Neural progenitor cell (in vitro differentiated cells): ENCODE measurements at regions not wholly inside any gene's neighbourhood (a gene's known extent, or its start where the extent isn't known, plus 50 kb on each side); places are given as distances from the start of the nearest gene placed in this dataset.

ENCODE experiments used
- DNase-seq: peaks from one replicate; pipeline ENCODE4 v3.0.0-alpha.2; 2016; ENCODE audit warnings: low spot score
- H2AFZ ChIP-seq: fragments of 200-600 bp; sonication (generic); replicated peaks from 2 replicates; pipeline ENCODE4 v1.6.1; 2016; ENCODE audit warnings: antibody characterized with exemption
- H3F3A ChIP-seq: fragments of 200-600 bp; sonication (generic); 2 replicates; pipeline ENCODE4 v1.6.1; 2016; ENCODE audit warnings: antibody characterized with exemption, low read depth
- H3K27ac ChIP-seq: fragments of 200-600 bp; sonication (generic); 2 replicates; pipeline ENCODE4 v1.5.1; 2016; ENCODE audit warnings: mild to moderate bottlenecking
- H3K27me3 ChIP-seq: fragments of 200-600 bp; sonication (generic); 2 replicates; pipeline ENCODE4 v1.6.1; 2016; ENCODE audit warnings: mild to moderate bottlenecking, moderate library complexity
- H3K36me3 ChIP-seq: fragments of 200-600 bp; sonication (generic); 2 replicates; pipeline ENCODE4 v1.5.1; 2016
- H3K4me1 ChIP-seq: fragments of 200-600 bp; sonication (generic); 2 replicates; pipeline ENCODE4 v1.6.1; 2016; ENCODE audit warnings: mixed run types
- H3K4me2 ChIP-seq: fragments of 200-600 bp; sonication (generic); 2 replicates; pipeline ENCODE4 v1.6.1; 2016
- H3K4me3 ChIP-seq: fragments of 200-600 bp; sonication (generic); 2 replicates; pipeline ENCODE4 v1.5.1; 2016
- H3K79me2 ChIP-seq: fragments of 200-600 bp; sonication (generic); 2 replicates; pipeline ENCODE4 v1.6.1; 2016; ENCODE audit warnings: low read depth
- H3K9ac ChIP-seq: fragments of 200-600 bp; sonication (generic); 2 replicates; pipeline ENCODE4 v1.6.1; 2016
- H3K9me3 ChIP-seq: fragments of 200-600 bp; sonication (generic); 2 replicates; pipeline ENCODE4 v1.5.1; 2016; ENCODE audit warnings: low read depth
- H4K20me1 ChIP-seq: fragments of 200-600 bp; sonication (generic); 2 replicates; pipeline ENCODE4 v1.6.1; 2016; ENCODE audit warnings: low read depth
- H3K27ac Mint-ChIP-seq: 3 replicates; pipeline ENCODE4 v1.8.0; 2021; ENCODE audit warnings: mixed read lengths
- H3K27me3 Mint-ChIP-seq: 2 replicates; pipeline ENCODE4 v1.8.0; 2022; ENCODE audit warnings: low read depth, mild to moderate bottlenecking, inconsistent platforms, moderate library complexity, mixed read lengths; ENCODE audit not compliant: insufficient read depth
- H3K36me3 Mint-ChIP-seq: 3 replicates; pipeline ENCODE4 v1.8.0; 2021; ENCODE audit warnings: mixed read lengths
- H3K4me1 Mint-ChIP-seq: 3 replicates; pipeline ENCODE4 v1.8.0; 2021; ENCODE audit warnings: mixed read lengths
- H3K4me3 Mint-ChIP-seq: 3 replicates; pipeline ENCODE4 v1.8.0; 2021; ENCODE audit warnings: mild to moderate bottlenecking, moderate library complexity, mixed read lengths
- H3K9me3 Mint-ChIP-seq: 3 replicates; pipeline ENCODE4 v1.8.0; 2020; ENCODE audit warnings: mixed read lengths
- CTCF ChIP-seq: fragments of 200-600 bp; sonication (generic); IDR thresholded peaks from 2 replicates; pipeline ENCODE4 v1.5.1; 2017; ENCODE audit warnings: antibody characterized with exemption, mild to moderate bottlenecking
- EZH2 ChIP-seq: fragments of 200-600 bp; sonication (generic); IDR thresholded peaks from 2 replicates; pipeline ENCODE4 v1.6.1; 2017; ENCODE audit warnings: antibody characterized with exemption, mild to moderate bottlenecking, moderate library complexity
- EZH2phosphoT487 ChIP-seq: fragments of 200-600 bp; sonication (generic); IDR thresholded peaks from 2 replicates; pipeline ENCODE4 v1.6.1; 2017; ENCODE audit warnings: antibody characterized with exemption

DNA sequence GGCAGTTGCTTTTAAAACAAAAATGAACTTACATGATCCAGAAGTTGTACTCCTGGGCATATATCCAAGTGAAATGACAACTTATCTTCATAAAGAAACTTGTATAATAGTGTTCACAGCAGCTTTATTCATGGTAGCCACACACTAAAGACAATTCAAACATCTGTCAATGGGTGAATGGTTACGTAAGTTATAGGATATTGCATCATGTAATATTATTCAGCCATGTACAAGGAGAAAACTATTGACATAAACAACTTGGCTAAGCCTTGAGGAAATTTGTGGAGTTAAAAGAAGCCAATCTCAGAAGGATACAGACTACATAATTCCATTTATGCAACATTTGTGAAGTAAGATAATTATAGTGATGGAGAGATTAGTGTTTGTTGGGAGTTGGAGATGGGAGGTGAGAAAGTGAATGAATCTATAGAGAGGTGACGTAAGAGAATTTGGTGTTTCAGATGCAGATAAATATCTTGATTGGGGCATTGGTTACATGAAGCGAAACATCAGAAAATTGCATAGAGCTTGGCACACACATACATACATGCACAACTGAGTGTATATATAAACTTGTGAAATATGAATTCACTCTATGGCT, 49.9 kb upstream of the GRIK1 start:
- TF ChIP-seq CTCF: no peak
- TF ChIP-seq EZH2: no peak
- TF ChIP-seq EZH2phosphoT487: no peak
- Histone ChIP-seq H3K4me2 (no peak overlapping the region), H2AFZ (no peak overlapping the region), H3K9me3 (no peaks in the 10 kb centered on the region), H3K4me3 (no peak overlapping the region), H3K79me2 (no peaks in the 10 kb centered on the region), H3F3A (no peaks in the 10 kb centered on the region), H4K20me1 (no peaks in the 10 kb centered on the region), H3K36me3 (no peaks in the 10 kb centered on the region), H3K27me3 (no peaks in the 10 kb centered on the region), H3K4me1 (peaks cover 15% of the 10 kb centered on the region), H3K9ac (no peak overlapping the region), H3K27ac (no peak overlapping the region)
- Mint-ChIP-seq H3K4me1 (peaks cover 5% of the 10 kb centered on the region), H3K36me3 (no peaks in the 10 kb centered on the region), H3K9me3 (peaks cover 15% of the 10 kb centered on the region), H3K27ac (no peak overlapping the region), H3K4me3 (no peak overlapping the region), H3K27me3 (peaks cover 3% of the 10 kb centered on the region)
- no peak for DNase-seq
